GM10266 (cell line): ENCODE measurements at regions not wholly inside any gene's neighbourhood (a gene's known extent, or its start where the extent isn't known, plus 50 kb on each side); places are given as distances from the start of the nearest gene placed in this dataset.
A peak's percentile ranks its signal among the peaks of the same experiment; 100 is the strongest.

Source experiments
- DNase-seq: peaks from one replicate; pipeline ENCODE4 v3.0.0; 2012; ENCODE audit errors: extremely low spot score
- CTCF ChIP-seq: IDR thresholded peaks from 2 replicates; pipeline ENCODE4 v1.5.1; 2012; ENCODE audit warnings: mild to moderate bottlenecking, low read depth; ENCODE audit not compliant: control insufficient read depth, insufficient read depth; ENCODE audit errors: missing control alignments

- TF ChIP-seq CTCF, result no peak
- no peak for DNase-seq
Measured at GRCh38 chr16:49010879-49011278, 270.8 kb downstream of the CBLN1 start.

DNA sequence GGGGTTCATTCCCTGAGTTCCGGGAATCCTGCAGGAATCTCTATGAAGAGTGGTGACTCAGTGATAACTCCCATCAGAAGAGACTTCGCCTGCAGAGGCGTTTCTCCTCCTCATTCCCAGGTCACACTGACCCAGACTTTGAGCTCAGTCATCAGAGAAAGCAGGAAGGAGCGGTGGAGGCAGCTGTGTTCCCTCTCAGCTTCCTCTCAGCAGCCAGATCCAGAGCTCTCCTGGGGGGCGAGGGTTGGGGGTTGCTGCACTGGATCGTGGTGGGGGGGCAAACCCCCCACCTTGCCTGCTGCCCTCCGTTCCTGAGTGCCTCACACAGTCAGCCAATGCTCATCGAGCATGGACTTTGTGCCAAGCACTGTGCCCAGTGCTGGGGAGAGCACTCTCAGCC is 271.2 kb downstream of the CBLN1 start:
- no peak for TF ChIP-seq CTCF
- no peak for DNase-seq

GRCh38 chr16:49009204-49009603 is 272.4 kb downstream of the CBLN1 start:
- no peak for TF ChIP-seq CTCF
- DNase-seq, result no peak

- DNase-seq, result no peak
- no peak for TF ChIP-seq CTCF
Measured at GRCh38 chr16:49003992-49004391, 277.6 kb downstream of the CBLN1 start.

DNA sequence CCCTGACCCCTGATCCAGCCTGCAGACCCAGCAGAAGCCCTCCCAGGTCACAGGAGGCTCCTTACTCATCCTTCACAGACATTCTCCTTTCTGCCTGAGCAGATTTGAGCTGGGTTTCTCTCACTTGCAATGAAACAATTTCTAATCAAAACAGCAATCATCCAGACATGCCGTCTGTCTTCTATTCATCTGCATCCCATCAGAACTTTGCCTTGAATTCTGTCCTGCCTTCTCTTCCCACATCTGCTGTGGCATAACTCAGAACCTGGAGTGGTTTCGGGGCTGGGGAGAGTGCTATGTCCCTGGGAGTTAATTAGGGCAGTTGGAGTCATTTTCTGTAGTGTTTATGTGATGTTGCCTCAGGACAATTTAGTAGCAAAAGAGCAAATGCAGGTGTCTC is 278.6 kb downstream of the CBLN1 start:
- DNase-seq, result no peak

DNA sequence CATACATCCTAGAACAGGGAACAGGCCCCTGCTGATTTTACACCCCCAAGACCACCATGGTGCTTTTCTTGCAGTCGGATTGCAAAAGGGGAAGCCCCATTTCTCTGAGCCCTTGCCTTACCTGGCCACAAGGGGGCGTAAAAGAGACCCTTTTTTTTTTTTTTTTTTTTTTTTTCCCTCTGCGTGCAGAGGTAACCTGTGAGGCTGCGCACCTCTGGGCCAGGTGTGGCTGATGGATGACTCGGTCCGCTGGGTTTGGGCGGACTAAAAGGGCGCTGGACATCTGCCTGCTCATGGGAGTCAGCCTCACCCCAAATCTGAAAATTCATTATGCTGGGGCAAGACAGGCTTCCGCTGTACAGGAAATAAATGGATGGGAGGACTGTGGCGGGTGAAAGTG is 281.0 kb downstream of the CBLN1 start:
- no peak for DNase-seq
- TF ChIP-seq CTCF, result peak; percentile 42

More for the DNA sequence above, 278.6 kb downstream of the CBLN1 start:
- no peak for TF ChIP-seq CTCF

DNA sequence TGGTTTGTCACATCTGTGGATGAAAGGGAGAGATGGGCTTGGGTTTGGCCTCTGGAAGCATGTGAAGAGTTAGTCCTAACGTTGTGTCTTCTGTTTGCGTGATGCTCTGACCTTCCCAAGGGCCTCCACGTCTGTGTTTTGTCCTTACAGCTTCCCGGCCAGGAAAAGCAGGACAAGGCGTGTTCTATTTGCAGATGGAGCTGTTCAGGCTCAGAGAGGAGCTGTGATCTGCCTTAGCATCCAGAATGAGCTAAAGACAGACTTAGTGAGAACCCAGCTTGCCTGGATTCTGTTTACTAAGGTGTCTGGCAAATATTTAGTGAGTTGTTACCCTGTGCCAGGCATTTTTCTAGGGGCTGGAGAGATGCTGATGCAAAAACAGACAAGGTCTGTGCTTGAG is 282.1 kb downstream of the CBLN1 start:
- no peak for TF ChIP-seq CTCF
- DNase-seq, result no peak
